Fibroblast of lung (primary cell): ENCODE measurements at regions not wholly inside any gene's neighbourhood (a gene's known extent, or its start where the extent isn't known, plus 50 kb on each side); places are given as distances from the start of the nearest gene placed in this dataset.

ENCODE experiments used
- DNase-seq, 2 donors: peaks; one replicate each; pipeline versions ENCODE4 v3.0.0 to v3.0.0-alpha.2; 2010; ENCODE audit warnings: low read depth in 2 of 2
- H2AFZ ChIP-seq: 2 replicates; pipeline ENCODE4 v1.5.1; 2012; ENCODE audit warnings: low read length, control low read depth, inconsistent platforms
- H3K27ac ChIP-seq: 2 replicates; pipeline ENCODE4 v1.5.1; 2011; ENCODE audit warnings: low read length, control low read depth; ENCODE audit not compliant: insufficient read depth
- H3K27me3 ChIP-seq: 2 replicates; pipeline ENCODE4 v1.5.1; 2011; ENCODE audit warnings: mild to moderate bottlenecking, low read length; ENCODE audit not compliant: control insufficient read depth, insufficient read depth
- H3K36me3 ChIP-seq: 2 replicates; pipeline ENCODE4 v1.5.1; 2011; ENCODE audit warnings: low read length; ENCODE audit not compliant: control insufficient read depth, insufficient read depth
- H3K4me1 ChIP-seq: 2 replicates; pipeline ENCODE4 v1.5.1; 2011; ENCODE audit warnings: low read length; ENCODE audit not compliant: control insufficient read depth, insufficient read depth; ENCODE audit errors: extremely low read depth
- H3K4me2 ChIP-seq: 2 replicates; pipeline ENCODE4 v1.5.1; 2011; ENCODE audit warnings: low read length, control low read depth; ENCODE audit not compliant: insufficient read depth; ENCODE audit errors: extremely low read depth
- H3K4me3 ChIP-seq, 4 experiments: fragments of 200-600 bp in 1 of 4; sonication (generic) in 1 of 4; replicated peaks in 1 of 4; 2 replicates each; pipeline ENCODE4 v1.5.1; 2011 to 2016; ENCODE audit warnings: low read length in 4 of 4, low read depth in 3 of 4, mild to moderate bottlenecking in 3 of 4, control low read depth in 2 of 4, inconsistent platforms in 1 of 4, mixed read lengths in 1 of 4; ENCODE audit not compliant: insufficient read depth in 1 of 4; ENCODE audit errors: control extremely low read depth in 1 of 4
- H3K79me2 ChIP-seq: 2 replicates; pipeline ENCODE4 v1.5.1; 2012; ENCODE audit warnings: mild to moderate bottlenecking, low read length, inconsistent platforms; ENCODE audit not compliant: control insufficient read depth, insufficient read depth
- H3K9ac ChIP-seq: 2 replicates; pipeline ENCODE4 v1.5.1; 2011; ENCODE audit warnings: mild to moderate bottlenecking, low read length, control low read depth; ENCODE audit not compliant: insufficient read depth
- H3K9me3 ChIP-seq: 2 replicates; pipeline ENCODE4 v1.5.1; 2012; ENCODE audit warnings: low read depth, low read length; ENCODE audit not compliant: control insufficient read depth, insufficient read depth
- H4K20me1 ChIP-seq: 2 replicates; pipeline ENCODE4 v1.5.1; 2011; ENCODE audit warnings: low read length; ENCODE audit not compliant: control insufficient read depth, insufficient read depth; ENCODE audit errors: extremely low read depth
- CTCF ChIP-seq, 2 donors: IDR thresholded peaks in 1 of 2; conservative IDR thresholded peaks in 1 of 2; 1 replicate in 1 of 2; 2 replicates in 1 of 2; pipeline ENCODE4 v1.5.1; 2011 to 2012; ENCODE audit warnings: low read length in 2 of 2, control low read depth in 1 of 2, inconsistent platforms in 1 of 2, low read depth in 1 of 2, mild to moderate bottlenecking in 1 of 2
- EZH2 ChIP-seq: IDR thresholded peaks from 2 replicates; pipeline ENCODE4 v1.5.1; 2012; ENCODE audit warnings: low read length, control low read depth, mild to moderate bottlenecking; ENCODE audit errors: missing control alignments

- DNase-seq, result no peak
- TF ChIP-seq CTCF (conservative IDR thresholded peaks at IDR 0.05 in 1 of 2, IDR thresholded peaks at IDR 0.05 in 1 of 2; ENCODE audit: low read depth in 1 of 2, low read length in 2 of 2), result no peak
- TF ChIP-seq EZH2, result no peak
- no peaks in the 10 kb centered on the region for H3K79me2 ChIP-seq
Measured at GRCh38 chr13:61253105-61253877, 162.4 kb downstream of the PCDH20 start.

GRCh38 chr13:61252213-61252612, 163.4 kb downstream of the PCDH20 start:
- H3K27me3 ChIP-seq, result no peaks in the 10 kb centered on the region
- TF ChIP-seq CTCF (conservative IDR thresholded peaks at IDR 0.05 in 1 of 2, IDR thresholded peaks at IDR 0.05 in 1 of 2; ENCODE audit: low read depth in 1 of 2, low read length in 2 of 2) (no peak), EZH2 (no peak)
- DNase-seq, result no peak

More at GRCh38 chr13:61253105-61253877, 162.4 kb downstream of the PCDH20 start:
- H2AFZ ChIP-seq, result no peak overlapping the region
- H3K27ac ChIP-seq, result no peak overlapping the region
- H4K20me1 ChIP-seq, result no peaks in the 10 kb centered on the region
- no peaks in the 10 kb centered on the region for H3K9me3 ChIP-seq
- no peaks in the 10 kb centered on the region for H3K36me3 ChIP-seq
- H3K4me3 ChIP-seq, result no peak overlapping the region
- no peak overlapping the region for H3K4me2 ChIP-seq
- no peaks in the 10 kb centered on the region for H3K4me1 ChIP-seq
- H3K27me3 ChIP-seq, result no peaks in the 10 kb centered on the region
- H3K9ac ChIP-seq, result no peak overlapping the region

GRCh38 chr13:61247149-61247936, 168.3 kb downstream of the PCDH20 start:
- H3K4me3 ChIP-seq, result no peak overlapping the region
- no peak for TF ChIP-seq EZH2
- no peak overlapping the region for H3K27ac ChIP-seq
- no peak for DNase-seq
- no peaks in the 10 kb centered on the region for H4K20me1 ChIP-seq
- no peaks in the 10 kb centered on the region for H3K79me2 ChIP-seq
- no peaks in the 10 kb centered on the region for H3K4me1 ChIP-seq
- H3K36me3 ChIP-seq, result no peaks in the 10 kb centered on the region
- no peaks in the 10 kb centered on the region for H3K27me3 ChIP-seq
- no peak overlapping the region for H3K4me2 ChIP-seq
- no peak overlapping the region for H3K9ac ChIP-seq
- H3K9me3 ChIP-seq, result no peaks in the 10 kb centered on the region
- no peak overlapping the region for H2AFZ ChIP-seq

More at GRCh38 chr13:61252213-61252612, 163.4 kb downstream of the PCDH20 start:
- Histone ChIP-seq H2AFZ (no peak overlapping the region), H3K79me2 (no peaks in the 10 kb centered on the region), H3K9me3 (no peaks in the 10 kb centered on the region), H3K9ac (no peak overlapping the region), H3K4me3 (no peak overlapping the region), H3K27ac (no peak overlapping the region), H3K4me1 (no peaks in the 10 kb centered on the region), H3K4me2 (no peak overlapping the region), H3K36me3 (no peaks in the 10 kb centered on the region), H4K20me1 (no peaks in the 10 kb centered on the region)
